HG02970 (cell line): ENCODE measurements at regions not wholly inside any gene's neighbourhood (a gene's known extent, or its start where the extent isn't known, plus 50 kb on each side); places are given as distances from the start of the nearest gene placed in this dataset.
"Not testable (repeated sequence)": the region's sequence is repeated elsewhere in the genome, so short reads cannot be mapped to it uniquely, and the experiment has no call there.

Experiments used
- ATAC-seq: cut with Tn5 transposase; IDR thresholded peaks from one replicate; pipeline ENCODE4 v1.9.1; 2021; ENCODE audit warnings: mild to moderate bottlenecking, moderate library complexity, moderate number of reproducible peaks; ENCODE audit not compliant: unreplicated experiment, low FRiP score

- ATAC-seq: no peak
Observed at GRCh38 chr18:44343570-44343969, 337.1 kb upstream of the SETBP1 start.

- ATAC-seq: no peak
Observed at GRCh38 chr18:44356566-44357157, 324.0 kb upstream of the SETBP1 start.

- no peak for ATAC-seq
Observed at GRCh38 chr18:44358402-44358801, 322.3 kb upstream of the SETBP1 start.

GRCh38 chr18:44359741-44360140 is 320.9 kb upstream of the SETBP1 start:
- not testable (repeated sequence) for ATAC-seq

GRCh38 chr18:44362213-44362612 is 318.5 kb upstream of the SETBP1 start:
- ATAC-seq: not testable (repeated sequence)

- ATAC-seq: no peak
Observed at GRCh38 chr18:44370861-44371260, 309.8 kb upstream of the SETBP1 start.

GRCh38 chr18:44374966-44375365 is 305.7 kb upstream of the SETBP1 start:
- ATAC-seq: no peak

GRCh38 chr18:44386401-44386800 is 294.3 kb upstream of the SETBP1 start:
- no peak for ATAC-seq

- no peak for ATAC-seq
Observed at GRCh38 chr18:44388329-44388728, 292.4 kb upstream of the SETBP1 start.

- ATAC-seq: no peak
Observed at GRCh38 chr18:44392933-44393332, 287.8 kb upstream of the SETBP1 start.

GRCh38 chr18:44393406-44393805 is 287.3 kb upstream of the SETBP1 start:
- no peak for ATAC-seq

- ATAC-seq: no peak
Observed at GRCh38 chr18:44396550-44396949, 284.1 kb upstream of the SETBP1 start.

- ATAC-seq: no peak
Observed at GRCh38 chr18:44409071-44409470, 271.6 kb upstream of the SETBP1 start.

GRCh38 chr18:44409515-44409914 is 271.2 kb upstream of the SETBP1 start:
- no peak for ATAC-seq

GRCh38 chr18:44410740-44411139 is 269.9 kb upstream of the SETBP1 start:
- ATAC-seq: no peak

GRCh38 chr18:44411262-44411905 is 269.3 kb upstream of the SETBP1 start:
- no peak for ATAC-seq

GRCh38 chr18:44411976-44412375 is 268.7 kb upstream of the SETBP1 start:
- no peak for ATAC-seq

- ATAC-seq: no peak
Observed at GRCh38 chr18:44423814-44424644, 256.7 kb upstream of the SETBP1 start.

- no peak for ATAC-seq
Observed at GRCh38 chr18:44424645-44425035, 256.0 kb upstream of the SETBP1 start.

- ATAC-seq: no peak
Observed at GRCh38 chr18:44425161-44425560, 255.5 kb upstream of the SETBP1 start.

- ATAC-seq: no peak
Observed at GRCh38 chr18:44437603-44438002, 243.1 kb upstream of the SETBP1 start.

GRCh38 chr18:44450226-44450625 is 230.5 kb upstream of the SETBP1 start:
- ATAC-seq: no peak
